ENCODE measurements at regions not wholly inside any gene's neighbourhood (a gene's known extent, or its start where the extent isn't known, plus 50 kb on each side); places are given as distances from the start of the nearest gene placed in this dataset.

DNA sequence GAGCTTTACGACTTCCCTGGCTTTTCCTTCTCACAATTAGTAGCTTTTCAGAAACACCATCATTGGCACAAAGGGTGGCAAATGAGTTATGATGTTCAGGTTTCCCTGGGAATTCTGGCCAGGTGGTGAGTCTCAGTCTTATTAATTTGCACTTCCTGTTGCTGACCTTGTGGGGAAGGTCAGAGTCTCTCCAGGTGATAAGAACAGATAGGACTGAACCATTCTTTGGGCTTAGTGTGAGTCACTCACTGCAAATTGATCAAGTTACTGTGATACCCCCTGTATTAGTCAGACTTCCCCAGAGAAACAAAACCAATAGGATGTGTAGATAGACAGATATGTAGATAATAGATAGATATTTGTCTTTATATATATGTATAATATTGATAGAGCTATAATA is 53.8 kb upstream of the RANBP3L start:
- Histone ChIP-seq H3K4me3 (no peak overlapping the region), H3K36me3 (ENCODE audit: insufficient read depth, low read length) (no peaks in the 10 kb centered on the region), H3K27ac (no peak overlapping the region), H3K9me3 (ENCODE audit: low read depth, low read length) (no peaks in the 10 kb centered on the region), H3K9ac (ENCODE audit: insufficient read length) (no peak overlapping the region)
- DNase-seq (ENCODE audit: low read depth, low spot score) = no peak
- TF ChIP-seq EZH2 (IDR thresholded peaks at IDR 0.05) = no peak
- no peak for TF ChIP-seq FOXP2 (optimal IDR thresholded peaks at IDR 0.05; ENCODE audit: control extremely low read depth, extremely low read length, insufficient read depth)
- TF ChIP-seq POLR2AphosphoS5 (IDR thresholded peaks at IDR 0.05; ENCODE audit: borderline replicate concordance, low read depth, low read length) = no peak

- DNase-seq (ENCODE audit: low read depth, low spot score) = no peak
- Histone ChIP-seq H3K9ac (ENCODE audit: insufficient read length) (no peak overlapping the region), H3K9me3 (ENCODE audit: low read depth, low read length) (no peaks in the 10 kb centered on the region), H3K4me3 (no peak overlapping the region), H3K36me3 (ENCODE audit: insufficient read depth, low read length) (no peaks in the 10 kb centered on the region), H3K27ac (no peak overlapping the region)
- TF ChIP-seq POLR2AphosphoS5 (IDR thresholded peaks at IDR 0.05; ENCODE audit: borderline replicate concordance, low read depth, low read length) (no peak), EZH2 (IDR thresholded peaks at IDR 0.05) (no peak), FOXP2 (optimal IDR thresholded peaks at IDR 0.05; ENCODE audit: control extremely low read depth, extremely low read length, insufficient read depth) (no peak)
Observed at GRCh38 chr5:36356915-36357314, 55.2 kb upstream of the RANBP3L start.

DNA sequence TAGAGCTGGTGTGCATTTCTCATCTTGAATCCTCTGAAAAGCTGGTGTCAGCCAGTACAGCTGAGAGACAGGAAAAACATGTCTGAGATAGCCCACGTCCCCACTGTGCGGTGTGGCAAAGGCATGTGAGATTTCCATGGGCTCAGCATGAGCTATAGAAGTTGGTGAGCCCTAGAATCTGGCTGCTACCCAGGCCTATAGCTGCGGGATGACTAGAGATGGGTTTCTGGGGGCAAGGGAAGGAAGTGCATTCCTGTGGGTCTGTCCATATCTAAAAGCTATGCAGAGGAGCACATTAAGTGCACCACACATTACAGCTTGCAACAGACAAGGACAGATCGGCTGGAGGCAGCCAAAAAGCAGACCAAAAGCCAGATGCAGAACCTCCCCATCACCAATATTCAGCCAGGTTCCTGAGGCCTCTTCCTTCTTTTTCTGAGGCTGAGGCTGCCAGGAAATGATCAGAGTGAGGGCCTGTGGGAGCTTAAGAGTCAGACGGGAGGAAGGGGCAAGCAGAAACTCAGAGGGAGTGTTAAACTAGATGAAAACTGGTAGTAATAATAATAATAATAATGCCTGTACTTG is 55.8 kb upstream of the RANBP3L start:
- no peak overlapping the region for H3K27ac ChIP-seq
- H3K9ac ChIP-seq (ENCODE audit: insufficient read length) = no peak overlapping the region
- no peaks in the 10 kb centered on the region for H3K36me3 ChIP-seq (ENCODE audit: insufficient read depth, low read length)
- no peaks in the 10 kb centered on the region for H3K9me3 ChIP-seq (ENCODE audit: low read depth, low read length)
- no peak for TF ChIP-seq POLR2AphosphoS5 (IDR thresholded peaks at IDR 0.05; ENCODE audit: borderline replicate concordance, low read depth, low read length)
- TF ChIP-seq EZH2 (IDR thresholded peaks at IDR 0.05) = no peak
- no peak for TF ChIP-seq FOXP2 (optimal IDR thresholded peaks at IDR 0.05; ENCODE audit: control extremely low read depth, extremely low read length, insufficient read depth)
- H3K4me3 ChIP-seq = no peak overlapping the region
- no peak for DNase-seq (ENCODE audit: low read depth, low spot score)

GRCh38 chr5:36359267-36359666 is 57.6 kb upstream of the RANBP3L start:
- TF ChIP-seq FOXP2 (optimal IDR thresholded peaks at IDR 0.05; ENCODE audit: control extremely low read depth, extremely low read length, insufficient read depth) (no peak), POLR2AphosphoS5 (IDR thresholded peaks at IDR 0.05; ENCODE audit: borderline replicate concordance, low read depth, low read length) (no peak), EZH2 (IDR thresholded peaks at IDR 0.05) (no peak)
- Histone ChIP-seq H3K27ac (no peak overlapping the region), H3K9ac (ENCODE audit: insufficient read length) (no peak overlapping the region), H3K36me3 (ENCODE audit: insufficient read depth, low read length) (no peaks in the 10 kb centered on the region), H3K4me3 (no peak overlapping the region), H3K9me3 (ENCODE audit: low read depth, low read length) (no peaks in the 10 kb centered on the region)
- DNase-seq (ENCODE audit: low read depth, low spot score) = no peak

- no peak for DNase-seq (ENCODE audit: low read depth, low spot score)
- Histone ChIP-seq H3K36me3 (ENCODE audit: insufficient read depth, low read length) (no peaks in the 10 kb centered on the region), H3K9ac (ENCODE audit: insufficient read length) (no peak overlapping the region), H3K27ac (no peak overlapping the region), H3K9me3 (ENCODE audit: low read depth, low read length) (no peaks in the 10 kb centered on the region), H3K4me3 (no peak overlapping the region)
- no peak for TF ChIP-seq POLR2AphosphoS5 (IDR thresholded peaks at IDR 0.05; ENCODE audit: borderline replicate concordance, low read depth, low read length)
- TF ChIP-seq EZH2 (IDR thresholded peaks at IDR 0.05) = no peak
- TF ChIP-seq FOXP2 (optimal IDR thresholded peaks at IDR 0.05; ENCODE audit: control extremely low read depth, extremely low read length, insufficient read depth) = no peak
Observed at GRCh38 chr5:36360307-36360706, 58.6 kb upstream of the RANBP3L start.

- Histone ChIP-seq H3K27ac (no peak overlapping the region), H3K9ac (ENCODE audit: insufficient read length) (no peak overlapping the region), H3K36me3 (ENCODE audit: insufficient read depth, low read length) (no peaks in the 10 kb centered on the region), H3K9me3 (ENCODE audit: low read depth, low read length) (no peaks in the 10 kb centered on the region), H3K4me3 (no peak overlapping the region)
- no peak for DNase-seq (ENCODE audit: low read depth, low spot score)
- TF ChIP-seq FOXP2 (optimal IDR thresholded peaks at IDR 0.05; ENCODE audit: control extremely low read depth, extremely low read length, insufficient read depth) = no peak
- TF ChIP-seq POLR2AphosphoS5 (IDR thresholded peaks at IDR 0.05; ENCODE audit: borderline replicate concordance, low read depth, low read length) = no peak
- TF ChIP-seq EZH2 (IDR thresholded peaks at IDR 0.05) = no peak
Observed at GRCh38 chr5:36363101-36363500, 61.4 kb upstream of the RANBP3L start.

DNA sequence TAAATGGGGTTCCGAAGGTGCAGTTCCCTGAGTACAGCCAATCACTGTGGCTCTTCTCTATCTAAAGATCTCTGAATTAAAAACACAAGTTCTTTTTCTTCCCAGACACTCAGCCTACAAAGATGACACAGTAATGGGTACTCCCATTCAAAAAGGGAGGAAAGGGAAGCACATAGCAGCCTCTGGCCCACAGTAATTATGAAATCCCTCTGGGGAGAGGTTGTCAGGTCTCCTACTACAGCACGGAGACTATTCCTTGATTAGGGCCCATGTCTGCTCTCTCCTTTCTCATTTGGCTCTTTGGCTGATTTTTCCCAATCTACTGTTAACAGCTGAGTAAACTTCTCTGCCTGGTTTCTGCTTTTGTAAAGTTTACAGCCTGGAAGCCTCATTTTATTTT is 62.0 kb upstream of the RANBP3L start:
- Histone ChIP-seq H3K36me3 (ENCODE audit: insufficient read depth, low read length) (no peaks in the 10 kb centered on the region), H3K27ac (no peak overlapping the region), H3K4me3 (no peak overlapping the region), H3K9me3 (ENCODE audit: low read depth, low read length) (no peaks in the 10 kb centered on the region), H3K9ac (ENCODE audit: insufficient read length) (no peak overlapping the region)
- TF ChIP-seq FOXP2 (optimal IDR thresholded peaks at IDR 0.05; ENCODE audit: control extremely low read depth, extremely low read length, insufficient read depth) (no peak), EZH2 (IDR thresholded peaks at IDR 0.05) (no peak), POLR2AphosphoS5 (IDR thresholded peaks at IDR 0.05; ENCODE audit: borderline replicate concordance, low read depth, low read length) (no peak)
- DNase-seq (ENCODE audit: low read depth, low spot score) = no peak

- no peaks in the 10 kb centered on the region for H3K36me3 ChIP-seq (ENCODE audit: insufficient read depth, low read length)
- H3K4me3 ChIP-seq = no peak overlapping the region
Observed at GRCh38 chr5:36364473-36364872, 62.8 kb upstream of the RANBP3L start.

GRCh38 chr5:36365896-36366295 is 64.2 kb upstream of the RANBP3L start:
- Histone ChIP-seq H3K36me3 (ENCODE audit: insufficient read depth, low read length) (no peaks in the 10 kb centered on the region), H3K27ac (no peak overlapping the region), H3K9me3 (ENCODE audit: low read depth, low read length) (no peaks in the 10 kb centered on the region), H3K4me3 (no peak overlapping the region), H3K9ac (ENCODE audit: insufficient read length) (no peak overlapping the region)
- no peak for TF ChIP-seq EZH2 (IDR thresholded peaks at IDR 0.05)
- TF ChIP-seq FOXP2 (optimal IDR thresholded peaks at IDR 0.05; ENCODE audit: control extremely low read depth, extremely low read length, insufficient read depth) = no peak
- TF ChIP-seq POLR2AphosphoS5 (IDR thresholded peaks at IDR 0.05; ENCODE audit: borderline replicate concordance, low read depth, low read length) = no peak
- no peak for DNase-seq (ENCODE audit: low read depth, low spot score)

More at GRCh38 chr5:36364473-36364872, 62.8 kb upstream of the RANBP3L start:
- no peak for DNase-seq (ENCODE audit: low read depth, low spot score)
- TF ChIP-seq EZH2 (IDR thresholded peaks at IDR 0.05) (no peak), FOXP2 (optimal IDR thresholded peaks at IDR 0.05; ENCODE audit: control extremely low read depth, extremely low read length, insufficient read depth) (no peak), POLR2AphosphoS5 (IDR thresholded peaks at IDR 0.05; ENCODE audit: borderline replicate concordance, low read depth, low read length) (no peak)
- no peaks in the 10 kb centered on the region for H3K9me3 ChIP-seq (ENCODE audit: low read depth, low read length)
- no peak overlapping the region for H3K27ac ChIP-seq
- H3K9ac ChIP-seq (ENCODE audit: insufficient read length) = no peak overlapping the region
